Heart left ventricle (tissue), 16 donors: ENCODE measurements at regions not wholly inside any gene's neighbourhood (a gene's known extent, or its start where the extent isn't known, plus 50 kb on each side); places are given as distances from the start of the nearest gene placed in this dataset.
A peak's percentile ranks its signal among the peaks of the same experiment; 100 is the strongest.

Source experiments
- ATAC-seq, 4 donors: fragments of 200-7000 bp; cut with Tn5 transposase; one replicate each; pipeline ENCODE4 v1.9.1; 2020 to 2022; ENCODE audit warnings: moderate library complexity in 4 of 4, mild to moderate bottlenecking in 3 of 4, moderate number of reproducible peaks in 1 of 4
- DNase-seq, 5 donors: peaks; one replicate each; pipeline ENCODE4 v3.0.0-alpha.2; 2020
- H3K27ac ChIP-seq, 12 donors: fragments of 200-600 bp; sonication (generic) in 4 of 12; one replicate each; pipeline versions ENCODE4 v1.5.0 to v1.8.0; 2016 to 2022; ENCODE audit warnings: mild to moderate bottlenecking in 2 of 12
- H3K27me3 ChIP-seq, 9 donors: fragments of 200-600 bp; sonication (generic) in 2 of 9; one replicate each; pipeline versions ENCODE4 v1.5.1 to v1.8.0; 2016 to 2022; ENCODE audit warnings: mild to moderate bottlenecking in 3 of 9
- H3K36me3 ChIP-seq, 9 donors: fragments of 200-600 bp; sonication (generic) in 2 of 9; one replicate each; pipeline versions ENCODE4 v1.5.0 to v1.8.0; 2018 to 2022; ENCODE audit warnings: mild to moderate bottlenecking in 2 of 9
- H3K4me1 ChIP-seq, 12 donors: fragments of 200-600 bp; sonication (generic) in 4 of 12; one replicate each; pipeline versions ENCODE4 v1.5.0 to v1.8.0; 2016 to 2022; ENCODE audit warnings: mild to moderate bottlenecking in 3 of 12
- H3K4me3 ChIP-seq, 12 donors: fragments of 200-600 bp; sonication (generic) in 4 of 12; one replicate each; pipeline versions ENCODE4 v1.5.0 to v1.8.0; 2017 to 2022; ENCODE audit warnings: mild to moderate bottlenecking in 9 of 12, moderate library complexity in 4 of 12
- H3K9me3 ChIP-seq, 12 donors: fragments of 200-600 bp; sonication (generic) in 4 of 12; one replicate each; pipeline versions ENCODE4 v1.5.0 to v1.8.0; 2016 to 2022; ENCODE audit warnings: mild to moderate bottlenecking in 1 of 12
- POLR2A ChIP-seq, 2 donors: fragments of 450-650 bp; IDR thresholded peaks; one replicate each; pipeline ENCODE4 v1.6.1; 2017; ENCODE audit warnings: antibody characterized with exemption in 2 of 2, mild to moderate bottlenecking in 2 of 2, moderate library complexity in 2 of 2
- WGBS, 4 donors: extraction: QIAGEN DNeasy Blood & Tissue Kit in 2 of 4; methylation state at CpG; one replicate each; pipeline versions ENCODE4 v1.1.5 to v1.1.7; 2013 to 2018; 5-methylcytosine and 5-hydroxymethylcytosine counted together
- intact Hi-C, 10 donors: fragments of 100-400 bp; cut with DNase I; formaldehyde crosslinking; loops; one replicate each; pipeline versions ENCODE4 v1.11.1 to v1.14.2; 2022
- TF ChIP-seq, protein P1 (sequence below), 12 donors: fragments of 200-600 bp; sonication (generic) in 4 of 12; IDR thresholded peaks; one replicate each; pipeline versions ENCODE4 v1.5.0 to v1.8.0; 2018 to 2022; ENCODE audit warnings: antibody characterized with exemption in 12 of 12, mild to moderate bottlenecking in 5 of 12
- donor health status: ischemic (EF 13 %, LVEDD 7.1; RV severe dilation, severe dysfunction).
- donor health status: healthy with polysubstance abuse.
- donor health status: DM: no; HTN: yes; CAD: no.
- donor health status: DM: no; HTN: no; CAD: no.
- donor health status: ischemic (EF 25% LVEDD 6.9; RV normal size, moderate dysfunction).
- donor health status: ischemic (EF 25% LVEDD 5.7; RV mildly dilated, moderate dysfunction).
- donor health status: healthy.
- donor health status: DM: yes; HTN: yes; CAD: no.
- donor health status: ischemic (EF 35%, LVEDD 5.7; RV mildly dilated, moderate dysfunction).
- donor health status: nonischemic (EF 11% LVEDD 7.7; RV severe dilation, severe dysfunction).
- donor health status: DM: yes; HTN: yes; CAD: no.
- donor health status: PGD.
- donor health status: ischemic (EF 29% LVEDD 5.4; RV normal size, mild dysfunction).
- donor health status: nonischemic (EF 23%, LVEDD 6.1; RV moderate dilation, normal function).

DNA sequence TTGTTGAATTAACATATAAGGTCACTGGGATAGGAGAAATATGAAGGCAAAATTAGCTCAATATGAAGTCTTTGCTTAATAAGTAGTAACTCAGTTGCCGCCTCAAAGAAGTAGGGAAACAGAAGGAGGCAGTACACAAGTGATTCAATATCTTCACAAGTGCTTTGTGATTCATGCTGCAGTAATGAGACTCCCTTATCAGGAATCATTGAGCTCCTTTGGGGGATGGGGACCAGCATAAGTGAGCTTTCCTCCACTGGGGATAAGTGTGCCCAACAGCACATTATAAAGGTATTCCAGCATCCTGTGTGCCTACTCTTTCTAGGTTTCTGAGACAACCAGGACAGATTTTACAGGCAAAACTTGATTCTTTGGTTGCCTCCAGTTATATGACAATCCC is 323.4 kb upstream of the UBE2E3 start:
- ATAC-seq (no peak), DNase-seq (no peak)
- no peak for TF ChIP-seq POLR2A (IDR thresholded peaks at IDR 0.05)
- TF ChIP-seq, protein P1, sequence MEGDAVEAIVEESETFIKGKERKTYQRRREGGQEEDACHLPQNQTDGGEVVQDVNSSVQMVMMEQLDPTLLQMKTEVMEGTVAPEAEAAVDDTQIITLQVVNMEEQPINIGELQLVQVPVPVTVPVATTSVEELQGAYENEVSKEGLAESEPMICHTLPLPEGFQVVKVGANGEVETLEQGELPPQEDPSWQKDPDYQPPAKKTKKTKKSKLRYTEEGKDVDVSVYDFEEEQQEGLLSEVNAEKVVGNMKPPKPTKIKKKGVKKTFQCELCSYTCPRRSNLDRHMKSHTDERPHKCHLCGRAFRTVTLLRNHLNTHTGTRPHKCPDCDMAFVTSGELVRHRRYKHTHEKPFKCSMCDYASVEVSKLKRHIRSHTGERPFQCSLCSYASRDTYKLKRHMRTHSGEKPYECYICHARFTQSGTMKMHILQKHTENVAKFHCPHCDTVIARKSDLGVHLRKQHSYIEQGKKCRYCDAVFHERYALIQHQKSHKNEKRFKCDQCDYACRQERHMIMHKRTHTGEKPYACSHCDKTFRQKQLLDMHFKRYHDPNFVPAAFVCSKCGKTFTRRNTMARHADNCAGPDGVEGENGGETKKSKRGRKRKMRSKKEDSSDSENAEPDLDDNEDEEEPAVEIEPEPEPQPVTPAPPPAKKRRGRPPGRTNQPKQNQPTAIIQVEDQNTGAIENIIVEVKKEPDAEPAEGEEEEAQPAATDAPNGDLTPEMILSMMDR (IDR thresholded peaks at IDR 0.05), result no peak
- Histone ChIP-seq H3K27ac (no peak overlapping the region), H3K27me3 (peaks cover 0 to 4% (median 0%) of the 10 kb centered on the region in 9 donors), H3K9me3 (no peaks in the 10 kb centered on the region), H3K36me3 (no peaks in the 10 kb centered on the region), H3K4me3 (no peak overlapping the region), H3K4me1 (no peaks in the 10 kb centered on the region)
- WGBS, 4 donors, result 74 to 93% (median 84%) methylated on average over 1 of the region's 1 CpG
- intact Hi-C loops, result no loop called here

DNA sequence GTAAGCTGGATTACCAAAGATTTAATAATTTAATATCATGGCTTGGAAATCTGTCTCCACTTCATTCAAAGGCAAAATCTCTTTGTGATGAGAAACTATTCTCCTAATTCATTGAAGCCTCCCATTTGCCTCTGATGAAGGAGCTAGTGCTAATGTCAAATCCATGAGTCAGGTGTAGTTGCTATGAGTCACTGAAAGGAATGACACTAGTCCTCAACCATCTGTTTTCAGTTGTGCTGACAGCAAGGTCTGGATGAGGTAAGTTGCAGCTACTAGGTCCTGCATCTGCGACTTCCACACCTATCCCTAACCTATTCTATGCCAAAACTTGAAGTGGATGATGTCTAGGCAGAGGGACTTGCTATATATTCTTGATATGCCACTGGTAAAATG is 324.0 kb upstream of the UBE2E3 start:
- no peaks in the 10 kb centered on the region for H3K36me3 ChIP-seq
- ATAC-seq (no peak), DNase-seq (no peak)
- H3K4me1 ChIP-seq, result no peaks in the 10 kb centered on the region
- intact Hi-C loops, result no loop called here
- TF ChIP-seq POLR2A (IDR thresholded peaks at IDR 0.05), result no peak
- TF ChIP-seq, protein P1 (IDR thresholded peaks at IDR 0.05), result no peak
- no peak overlapping the region for H3K27ac ChIP-seq
- no peaks in the 10 kb centered on the region for H3K9me3 ChIP-seq
- H3K27me3 ChIP-seq, result peaks cover 0 to 4% (median 0%) of the 10 kb centered on the region in 9 donors
- WGBS, 4 donors, result 44 to 73% (median 63%) methylated on average over 1 of the region's 1 CpG
- no peak overlapping the region for H3K4me3 ChIP-seq

GRCh38 chr2:180655842-180656454 is 324.5 kb upstream of the UBE2E3 start:
- DNase-seq (no peak), ATAC-seq (no peak)
- 85 to 95% (median 91%) methylated on average over 1 of the region's 1 CpG for WGBS, 4 donors
- Histone ChIP-seq H3K36me3 (no peaks in the 10 kb centered on the region), H3K9me3 (no peaks in the 10 kb centered on the region), H3K27ac (no peak overlapping the region), H3K27me3 (peaks cover 0 to 4% (median 0%) of the 10 kb centered on the region in 9 donors), H3K4me3 (no peak overlapping the region), H3K4me1 (no peaks in the 10 kb centered on the region)
- intact Hi-C loops, result no loop called here
- TF ChIP-seq, protein P1 (IDR thresholded peaks at IDR 0.05), result peak in 3 of 12 donors; percentile 5 to 20 (median 12)
- no peak for TF ChIP-seq POLR2A (IDR thresholded peaks at IDR 0.05)

DNA sequence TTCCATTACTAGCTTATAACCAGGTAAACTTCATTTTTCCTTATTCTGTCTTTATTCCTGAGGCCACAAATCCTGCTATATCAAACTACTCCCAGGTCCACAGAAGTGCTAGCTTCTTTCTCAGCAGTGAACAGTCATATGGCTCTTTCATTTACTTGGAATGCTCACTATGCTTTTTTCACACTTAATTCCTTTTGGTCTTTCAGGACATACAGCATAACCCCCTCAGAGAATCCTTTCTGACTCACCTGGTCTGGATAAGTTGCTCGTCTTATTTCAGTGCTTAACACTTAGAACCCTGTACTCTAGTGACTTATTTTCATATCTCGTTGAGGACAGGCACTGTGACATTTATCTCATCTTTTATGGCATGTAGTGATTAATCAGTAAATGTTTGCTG is 325.0 kb upstream of the UBE2E3 start:
- Histone ChIP-seq H3K4me1 (no peaks in the 10 kb centered on the region), H3K9me3 (no peaks in the 10 kb centered on the region), H3K4me3 (no peak overlapping the region), H3K36me3 (no peaks in the 10 kb centered on the region), H3K27ac (no peak overlapping the region), H3K27me3 (peaks cover 0 to 4% (median 0%) of the 10 kb centered on the region in 9 donors)
- no peak for ATAC-seq
- DNase-seq, result no peak
- TF ChIP-seq, protein P1 (IDR thresholded peaks at IDR 0.05), result no peak
- no peak for TF ChIP-seq POLR2A (IDR thresholded peaks at IDR 0.05)
- 73 to 86% (median 79%) methylated on average over 2 of the region's 2 CpGs for WGBS, 4 donors
- intact Hi-C loops, result no loop called here
